AG04450 (cell line): ENCODE measurements at regions not wholly inside any gene's neighbourhood (a gene's known extent, or its start where the extent isn't known, plus 50 kb on each side); places are given as distances from the start of the nearest gene placed in this dataset.

Source experiments
- CTCF ChIA-PET: fragments of 300-600, 350-600 bp; formaldehyde crosslinking; extraction: SDS; loops from one replicate; lab custom pipeline; 2022; ENCODE audit warnings: antibody characterized with exemption, inconsistent platforms; lab: Charles Lee
- POLR2A ChIA-PET: fragments of 350-600 bp; formaldehyde crosslinking; extraction: SDS; loops from one replicate; lab custom pipeline; 2021; ENCODE audit warnings: antibody characterized with exemption, inconsistent platforms; lab: Yijun Ruan, JAX
- DNase-seq: peaks from one replicate; pipeline ENCODE4 v3.0.0-alpha.2; 2011; ENCODE audit warnings: low read depth, low spot score
- H3K27ac ChIP-seq: one replicate; pipeline ENCODE4 v1.5.1; 2012; ENCODE audit warnings: low read depth, low read length, control low read depth
- H3K27me3 ChIP-seq: one replicate; pipeline ENCODE4 v1.6.0; 2012; ENCODE audit warnings: low read length; ENCODE audit not compliant: control insufficient read depth, insufficient read depth
- H3K4me3 ChIP-seq: 2 replicates; pipeline ENCODE4 v1.5.1; 2011; ENCODE audit warnings: mild to moderate bottlenecking, low read depth, low read length, control low read depth
- H3K9me3 ChIP-seq: 2 replicates; pipeline ENCODE4 v1.5.1; 2012; ENCODE audit warnings: low read length; ENCODE audit not compliant: control insufficient read depth, insufficient read depth
- TF ChIP-seq, protein P1 (sequence below): IDR thresholded peaks from 2 replicates; pipeline ENCODE4 v1.5.1; 2011; ENCODE audit warnings: low read depth, low read length, control low read depth, inconsistent platforms

- TF ChIP-seq, protein P1, sequence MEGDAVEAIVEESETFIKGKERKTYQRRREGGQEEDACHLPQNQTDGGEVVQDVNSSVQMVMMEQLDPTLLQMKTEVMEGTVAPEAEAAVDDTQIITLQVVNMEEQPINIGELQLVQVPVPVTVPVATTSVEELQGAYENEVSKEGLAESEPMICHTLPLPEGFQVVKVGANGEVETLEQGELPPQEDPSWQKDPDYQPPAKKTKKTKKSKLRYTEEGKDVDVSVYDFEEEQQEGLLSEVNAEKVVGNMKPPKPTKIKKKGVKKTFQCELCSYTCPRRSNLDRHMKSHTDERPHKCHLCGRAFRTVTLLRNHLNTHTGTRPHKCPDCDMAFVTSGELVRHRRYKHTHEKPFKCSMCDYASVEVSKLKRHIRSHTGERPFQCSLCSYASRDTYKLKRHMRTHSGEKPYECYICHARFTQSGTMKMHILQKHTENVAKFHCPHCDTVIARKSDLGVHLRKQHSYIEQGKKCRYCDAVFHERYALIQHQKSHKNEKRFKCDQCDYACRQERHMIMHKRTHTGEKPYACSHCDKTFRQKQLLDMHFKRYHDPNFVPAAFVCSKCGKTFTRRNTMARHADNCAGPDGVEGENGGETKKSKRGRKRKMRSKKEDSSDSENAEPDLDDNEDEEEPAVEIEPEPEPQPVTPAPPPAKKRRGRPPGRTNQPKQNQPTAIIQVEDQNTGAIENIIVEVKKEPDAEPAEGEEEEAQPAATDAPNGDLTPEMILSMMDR = no peak
- H3K9me3 ChIP-seq = peaks cover 3% of the 10 kb centered on the region; the same call in 1 of the 2 replicates
- no peaks in the 10 kb centered on the region for H3K27me3 ChIP-seq
- CTCF ChIA-PET = interaction anchor here (2.0 kb wide), 1 partner anchor 155 kb away, joined by 12 read pairs; no protein-coding TSS in a partner anchor
- DNase-seq = no peak
- no peak overlapping the region for H3K27ac ChIP-seq
- POLR2A ChIA-PET = no interaction called here
- H3K4me3 ChIP-seq = no peak overlapping the region
Measured at GRCh38 chr2:133624551-133624950, 56.3 kb upstream of the NCKAP5 start.

DNA sequence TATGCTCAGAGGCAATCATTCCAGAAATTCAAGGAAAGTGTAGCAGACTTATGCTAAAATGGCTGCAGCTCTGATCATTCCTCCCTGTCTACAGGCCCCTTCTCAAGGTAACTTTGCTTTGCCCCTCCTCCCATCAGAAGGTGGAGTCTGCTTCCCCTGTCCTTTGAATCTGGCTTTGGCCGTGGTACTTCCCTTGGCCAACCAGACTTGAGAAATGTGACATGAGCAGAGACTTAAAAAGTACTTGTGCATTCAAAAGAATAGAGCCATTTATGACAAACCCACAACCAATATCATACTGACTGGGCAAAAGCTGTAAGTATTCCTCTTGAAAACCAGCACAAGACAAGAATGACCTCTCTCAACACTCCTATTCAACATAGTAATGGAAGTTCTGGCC lies 59.5 kb upstream of the NCKAP5 start:
- TF ChIP-seq, protein P1 = no peak
- CTCF ChIA-PET = no interaction called here
- DNase-seq = no peak
- POLR2A ChIA-PET = no interaction called here
- no peaks in the 10 kb centered on the region for H3K27me3 ChIP-seq
- no peak overlapping the region for H3K4me3 ChIP-seq
- H3K27ac ChIP-seq = no peak overlapping the region
- peaks cover 3% of the 10 kb centered on the region; the same call in 1 of the 2 replicates for H3K9me3 ChIP-seq

DNA sequence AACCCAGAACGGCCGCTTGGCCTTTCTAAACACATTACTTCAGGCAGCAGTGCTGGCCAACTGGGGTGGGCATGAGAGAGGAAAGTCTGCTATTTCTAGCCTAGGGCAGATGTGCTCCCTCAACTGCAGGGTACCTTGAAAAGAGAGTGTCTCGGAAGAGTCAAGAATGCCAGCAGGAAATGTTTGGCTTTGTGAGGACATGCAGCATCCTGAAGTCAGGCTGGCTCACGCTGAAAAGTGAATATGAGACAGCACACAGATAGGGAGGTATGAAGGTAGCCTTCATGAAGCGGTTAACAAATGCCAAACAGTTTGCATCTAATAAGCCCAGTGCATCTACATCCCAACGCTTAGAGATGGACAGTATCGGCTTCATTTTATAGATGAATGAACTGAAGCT lies 65.0 kb upstream of the NCKAP5 start:
- ChIA-PET CTCF (no interaction called here), POLR2A (no interaction called here)
- no peak for DNase-seq

GRCh38 chr2:133633881-133634409 lies 65.7 kb upstream of the NCKAP5 start:
- H3K27me3 ChIP-seq = no peaks in the 10 kb centered on the region
- no peak overlapping the region for H3K27ac ChIP-seq
- POLR2A ChIA-PET = no interaction called here
- CTCF ChIA-PET = interaction anchor here (1.0 kb wide), 1 partner anchor 9 kb away, joined by 3 read pairs; no protein-coding TSS in a partner anchor
- no peak overlapping the region for H3K4me3 ChIP-seq
- TF ChIP-seq, protein P1 = no peak
- no peaks in the 10 kb centered on the region for H3K9me3 ChIP-seq
- no peak for DNase-seq

More for the DNA sequence above, 65.0 kb upstream of the NCKAP5 start:
- TF ChIP-seq, protein P1 = no peak
- Histone ChIP-seq H3K4me3 (no peak overlapping the region), H3K9me3 (no peaks in the 10 kb centered on the region), H3K27me3 (no peaks in the 10 kb centered on the region), H3K27ac (no peak overlapping the region)

- ChIA-PET POLR2A (interaction anchor here (0.5 kb wide), 1 partner anchor 441 kb away, joined by 3 read pairs; no protein-coding TSS in a partner anchor), CTCF (no interaction called here)
- no peak for DNase-seq
- no peak overlapping the region for H3K27ac ChIP-seq
- TF ChIP-seq, protein P1 = no peak
- H3K4me3 ChIP-seq = no peak overlapping the region
- no peaks in the 10 kb centered on the region for H3K27me3 ChIP-seq
- no peaks in the 10 kb centered on the region for H3K9me3 ChIP-seq
Measured at GRCh38 chr2:133635131-133635530, 66.9 kb upstream of the NCKAP5 start.
